ENCODE measurements at regions not wholly inside any gene's neighbourhood (a gene's known extent, or its start where the extent isn't known, plus 50 kb on each side); places are given as distances from the start of the nearest gene placed in this dataset.

DNA sequence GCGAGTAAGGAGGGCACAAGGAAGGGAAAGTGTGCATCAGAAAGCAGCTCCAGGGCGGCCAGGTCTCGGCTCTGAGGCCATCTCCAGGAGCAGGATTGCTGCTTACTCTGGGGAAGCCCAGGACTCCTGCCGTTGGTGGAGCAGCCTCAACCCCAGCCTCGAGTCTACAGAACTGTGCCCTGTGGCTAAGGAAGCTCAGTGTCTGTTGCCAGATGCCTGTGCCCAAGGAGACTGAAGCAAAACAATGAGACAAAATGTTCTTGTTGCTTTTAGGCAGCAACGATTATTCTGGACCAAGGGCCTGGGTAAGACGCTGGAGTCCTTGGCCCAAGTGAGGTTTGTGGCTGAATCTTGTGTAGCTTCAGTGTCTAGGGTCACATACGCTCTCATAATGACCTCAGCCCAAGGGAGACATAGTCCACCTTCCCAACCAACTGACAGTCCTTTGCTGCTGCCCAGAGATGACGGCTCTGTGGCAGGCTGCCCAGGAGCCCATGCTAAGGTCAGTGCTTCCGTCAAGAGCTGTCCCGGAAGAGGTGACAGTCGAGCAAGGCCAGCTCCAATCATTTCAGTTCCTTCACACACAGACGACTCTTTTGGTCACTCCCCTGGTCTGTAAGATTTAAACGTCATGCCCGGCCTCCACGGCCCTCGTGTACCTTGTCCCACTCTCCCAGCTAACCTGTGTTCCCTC, 223.8 kb downstream of the TTC32 start:
- Histone ChIP-seq H3K4me3 (ENCODE audit: low read depth, low read length) (no peak overlapping the region), H3K36me3 (ENCODE audit: control insufficient read depth in 2 of 2, insufficient read depth in 1 of 2, low read length in 2 of 2) (no peaks in the 10 kb centered on the region), H3K9me3 (ENCODE audit: control insufficient read depth, insufficient read depth, low read depth, low read length) (no peaks in the 10 kb centered on the region), H3K27ac (ENCODE audit: extremely low read depth, low read depth, low read length) (no peak overlapping the region), H3K4me1 (ENCODE audit: control insufficient read depth, insufficient read depth, low read length) (peaks cover 19% of the 10 kb centered on the region)
- ChIA-PET CTCF (interaction anchor here (0.7 kb wide), 1 partner anchor 202 kb away, joined by 3 read pairs; no protein-coding TSS in a partner anchor), POLR2A (no interaction called here)
- TF ChIP-seq ZNF23 (tag by site-specific recombination; IDR thresholded peaks at IDR 0.05; ENCODE audit: borderline replicate concordance) (no peak), ZNF266 (tag by site-specific recombination; IDR thresholded peaks at IDR 0.05; ENCODE audit: low read depth) (no peak), ZNF510 (tag by site-specific recombination; IDR thresholded peaks at IDR 0.05; ENCODE audit: insufficient replicate concordance) (no peak), ZNF426 (tag by site-specific recombination; IDR thresholded peaks at IDR 0.05) (no peak), ZNF394 (tag by site-specific recombination; IDR thresholded peaks at IDR 0.05; ENCODE audit: borderline replicate concordance) (no peak), ZBTB8A (tag by site-specific recombination; IDR thresholded peaks at IDR 0.05) (no peak), ZNF624 (tag by site-specific recombination; IDR thresholded peaks at IDR 0.05) (no peak), ZBTB1 (tag by site-specific recombination; IDR thresholded peaks at IDR 0.05) (no peak), ZNF548 (tag by site-specific recombination; IDR thresholded peaks at IDR 0.05) (no peak), ZBTB48 (tag by site-specific recombination; IDR thresholded peaks at IDR 0.05) (no peak)
- TF ChIP-seq, protein P1, sequence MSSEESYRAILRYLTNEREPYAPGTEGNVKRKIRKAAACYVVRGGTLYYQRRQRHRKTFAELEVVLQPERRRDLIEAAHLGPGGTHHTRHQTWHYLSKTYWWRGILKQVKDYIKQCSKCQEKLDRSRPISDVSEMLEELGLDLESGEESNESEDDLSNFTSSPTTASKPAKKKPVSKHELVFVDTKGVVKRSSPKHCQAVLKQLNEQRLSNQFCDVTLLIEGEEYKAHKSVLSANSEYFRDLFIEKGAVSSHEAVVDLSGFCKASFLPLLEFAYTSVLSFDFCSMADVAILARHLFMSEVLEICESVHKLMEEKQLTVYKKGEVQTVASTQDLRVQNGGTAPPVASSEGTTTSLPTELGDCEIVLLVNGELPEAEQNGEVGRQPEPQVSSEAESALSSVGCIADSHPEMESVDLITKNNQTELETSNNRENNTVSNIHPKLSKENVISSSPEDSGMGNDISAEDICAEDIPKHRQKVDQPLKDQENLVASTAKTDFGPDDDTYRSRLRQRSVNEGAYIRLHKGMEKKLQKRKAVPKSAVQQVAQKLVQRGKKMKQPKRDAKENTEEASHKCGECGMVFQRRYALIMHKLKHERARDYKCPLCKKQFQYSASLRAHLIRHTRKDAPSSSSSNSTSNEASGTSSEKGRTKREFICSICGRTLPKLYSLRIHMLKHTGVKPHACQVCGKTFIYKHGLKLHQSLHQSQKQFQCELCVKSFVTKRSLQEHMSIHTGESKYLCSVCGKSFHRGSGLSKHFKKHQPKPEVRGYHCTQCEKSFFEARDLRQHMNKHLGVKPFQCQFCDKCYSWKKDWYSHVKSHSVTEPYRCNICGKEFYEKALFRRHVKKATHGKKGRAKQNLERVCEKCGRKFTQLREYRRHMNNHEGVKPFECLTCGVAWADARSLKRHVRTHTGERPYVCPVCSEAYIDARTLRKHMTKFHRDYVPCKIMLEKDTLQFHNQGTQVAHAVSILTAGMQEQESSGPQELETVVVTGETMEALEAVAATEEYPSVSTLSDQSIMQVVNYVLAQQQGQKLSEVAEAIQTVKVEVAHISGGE (tag by site-specific recombination; conservative IDR thresholded peaks at IDR 0.05; ENCODE audit: low read depth): no peak

DNA sequence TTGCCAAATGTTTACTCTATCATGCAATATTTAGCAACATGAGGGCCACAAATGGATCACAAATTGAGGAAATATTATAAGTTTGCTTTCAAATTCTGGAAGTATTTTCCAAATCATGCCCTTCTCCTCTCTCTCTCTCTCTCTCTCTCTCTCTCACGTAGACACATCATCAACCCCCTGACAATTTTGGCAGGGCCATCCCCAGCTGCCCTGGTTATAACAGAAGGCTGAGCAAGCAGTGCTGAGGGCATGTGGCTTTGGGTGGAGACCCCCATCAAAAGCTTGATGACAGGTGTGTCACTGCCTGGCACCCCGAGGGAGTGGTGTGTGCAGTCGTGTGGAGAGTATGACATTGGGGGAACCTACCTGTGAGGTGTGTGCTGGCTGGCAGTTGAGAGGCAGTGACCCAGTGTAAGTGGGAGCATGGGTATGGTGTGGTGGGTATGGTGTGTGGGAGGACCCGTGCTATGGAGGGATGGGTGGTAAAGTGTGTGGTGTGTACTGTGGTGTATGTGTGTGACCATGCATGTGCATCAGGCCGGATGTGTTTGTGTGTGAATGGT, 224.5 kb downstream of the TTC32 start:
- CTCF ChIA-PET: interaction anchor here (0.6 to 0.7 kb wide), 2 partner anchors 75 to 251 kb away, joined by 3 read pairs; no protein-coding TSS in a partner anchor

DNA sequence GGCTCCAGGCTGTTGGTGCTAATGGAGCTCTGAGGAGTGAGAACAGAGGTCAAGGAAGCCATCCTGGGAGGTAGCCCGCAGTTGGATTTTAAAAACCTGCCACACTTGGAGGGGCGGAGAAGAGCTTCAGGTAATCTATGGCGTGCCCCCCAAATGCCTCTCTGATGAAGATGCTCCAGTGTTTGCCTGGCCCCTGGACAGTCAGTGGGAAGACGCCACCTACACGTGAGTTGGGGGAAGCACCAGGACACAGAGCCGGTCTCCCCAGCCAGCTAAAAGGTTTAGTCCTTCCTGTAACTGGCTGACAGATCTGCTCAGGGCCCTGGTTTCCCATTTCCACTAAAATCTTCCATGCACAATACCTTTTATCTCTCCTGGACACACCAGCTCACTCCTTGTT, 225.0 kb downstream of the TTC32 start:
- CTCF ChIA-PET: interaction anchor here (0.6 to 0.7 kb wide), 2 partner anchors 76 to 251 kb away, joined by 3 read pairs; no protein-coding TSS in a partner anchor
- Histone ChIP-seq H3K27ac (ENCODE audit: extremely low read depth, low read depth, low read length) (no peak overlapping the region), H3K4me3 (ENCODE audit: low read depth, low read length) (no peak overlapping the region), H3K9me3 (ENCODE audit: control insufficient read depth, insufficient read depth, low read depth, low read length) (no peaks in the 10 kb centered on the region), H3K4me1 (ENCODE audit: control insufficient read depth, insufficient read depth, low read length) (peaks cover 21% of the 10 kb centered on the region), H3K36me3 (ENCODE audit: control insufficient read depth in 2 of 2, insufficient read depth in 1 of 2, low read length in 2 of 2) (no peaks in the 10 kb centered on the region)
- TF ChIP-seq ZNF2 (tag by site-specific recombination; IDR thresholded peaks at IDR 0.05): no peak
- TF ChIP-seq, protein P2, sequence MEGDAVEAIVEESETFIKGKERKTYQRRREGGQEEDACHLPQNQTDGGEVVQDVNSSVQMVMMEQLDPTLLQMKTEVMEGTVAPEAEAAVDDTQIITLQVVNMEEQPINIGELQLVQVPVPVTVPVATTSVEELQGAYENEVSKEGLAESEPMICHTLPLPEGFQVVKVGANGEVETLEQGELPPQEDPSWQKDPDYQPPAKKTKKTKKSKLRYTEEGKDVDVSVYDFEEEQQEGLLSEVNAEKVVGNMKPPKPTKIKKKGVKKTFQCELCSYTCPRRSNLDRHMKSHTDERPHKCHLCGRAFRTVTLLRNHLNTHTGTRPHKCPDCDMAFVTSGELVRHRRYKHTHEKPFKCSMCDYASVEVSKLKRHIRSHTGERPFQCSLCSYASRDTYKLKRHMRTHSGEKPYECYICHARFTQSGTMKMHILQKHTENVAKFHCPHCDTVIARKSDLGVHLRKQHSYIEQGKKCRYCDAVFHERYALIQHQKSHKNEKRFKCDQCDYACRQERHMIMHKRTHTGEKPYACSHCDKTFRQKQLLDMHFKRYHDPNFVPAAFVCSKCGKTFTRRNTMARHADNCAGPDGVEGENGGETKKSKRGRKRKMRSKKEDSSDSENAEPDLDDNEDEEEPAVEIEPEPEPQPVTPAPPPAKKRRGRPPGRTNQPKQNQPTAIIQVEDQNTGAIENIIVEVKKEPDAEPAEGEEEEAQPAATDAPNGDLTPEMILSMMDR (tag by site-specific recombination; IDR thresholded peaks at IDR 0.05): peak; percentile 28; the same call in 1 of the 2 replicates
- TF ChIP-seq, protein P3, sequence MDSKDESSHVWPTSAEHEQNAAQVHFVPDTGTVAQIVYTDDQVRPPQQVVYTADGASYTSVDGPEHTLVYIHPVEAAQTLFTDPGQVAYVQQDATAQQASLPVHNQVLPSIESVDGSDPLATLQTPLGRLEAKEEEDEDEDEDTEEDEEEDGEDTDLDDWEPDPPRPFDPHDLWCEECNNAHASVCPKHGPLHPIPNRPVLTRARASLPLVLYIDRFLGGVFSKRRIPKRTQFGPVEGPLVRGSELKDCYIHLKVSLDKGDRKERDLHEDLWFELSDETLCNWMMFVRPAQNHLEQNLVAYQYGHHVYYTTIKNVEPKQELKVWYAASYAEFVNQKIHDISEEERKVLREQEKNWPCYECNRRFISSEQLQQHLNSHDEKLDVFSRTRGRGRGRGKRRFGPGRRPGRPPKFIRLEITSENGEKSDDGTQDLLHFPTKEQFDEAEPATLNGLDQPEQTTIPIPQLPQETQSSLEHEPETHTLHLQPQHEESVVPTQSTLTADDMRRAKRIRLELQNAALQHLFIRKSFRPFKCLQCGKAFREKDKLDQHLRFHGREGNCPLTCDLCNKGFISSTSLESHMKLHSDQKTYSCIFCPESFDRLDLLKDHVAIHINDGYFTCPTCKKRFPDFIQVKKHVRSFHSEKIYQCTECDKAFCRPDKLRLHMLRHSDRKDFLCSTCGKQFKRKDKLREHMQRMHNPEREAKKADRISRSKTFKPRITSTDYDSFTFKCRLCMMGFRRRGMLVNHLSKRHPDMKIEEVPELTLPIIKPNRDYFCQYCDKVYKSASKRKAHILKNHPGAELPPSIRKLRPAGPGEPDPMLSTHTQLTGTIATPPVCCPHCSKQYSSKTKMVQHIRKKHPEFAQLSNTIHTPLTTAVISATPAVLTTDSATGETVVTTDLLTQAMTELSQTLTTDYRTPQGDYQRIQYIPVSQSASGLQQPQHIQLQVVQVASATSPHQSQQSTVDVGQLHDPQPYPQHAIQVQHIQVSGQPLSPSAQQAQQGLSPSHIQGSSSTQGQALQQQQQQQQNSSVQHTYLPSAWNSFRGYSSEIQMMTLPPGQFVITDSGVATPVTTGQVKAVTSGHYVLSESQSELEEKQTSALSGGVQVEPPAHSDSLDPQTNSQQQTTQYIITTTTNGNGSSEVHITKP (tag by site-specific recombination; IDR thresholded peaks at IDR 0.05): peak; percentile 44; the same call in 1 of the 2 replicates
- no peak for TF ChIP-seq ZBTB1 (tag by site-specific recombination; IDR thresholded peaks at IDR 0.05)
- POLR2A ChIA-PET: no interaction called here

More for the DNA sequence above, 224.5 kb downstream of the TTC32 start:
- Histone ChIP-seq H3K4me3 (ENCODE audit: low read depth, low read length) (no peak overlapping the region), H3K4me1 (ENCODE audit: control insufficient read depth, insufficient read depth, low read length) (peaks cover 21% of the 10 kb centered on the region), H3K27ac (ENCODE audit: extremely low read depth, low read depth, low read length) (no peak overlapping the region), H3K9me3 (ENCODE audit: control insufficient read depth, insufficient read depth, low read depth, low read length) (no peaks in the 10 kb centered on the region), H3K36me3 (ENCODE audit: control insufficient read depth in 2 of 2, insufficient read depth in 1 of 2, low read length in 2 of 2) (no peaks in the 10 kb centered on the region)
- TF ChIP-seq ZNF596 (tag by site-specific recombination; IDR thresholded peaks at IDR 0.05) (peak; percentile 64; the same call in 1 of the 2 replicates), ZNF23 (tag by site-specific recombination; IDR thresholded peaks at IDR 0.05; ENCODE audit: borderline replicate concordance) (no peak), ZFHX2 (tag by site-specific recombination; conservative IDR thresholded peaks at IDR 0.05) (peak; percentile 19; the same call in 1 of the 2 replicates), ZNF10 (tag by site-specific recombination; IDR thresholded peaks at IDR 0.05) (no peak)
- POLR2A ChIA-PET: no interaction called here
